GM18502 (cell line): ENCODE measurements at regions not wholly inside any gene's neighbourhood (a gene's known extent, or its start where the extent isn't known, plus 50 kb on each side); places are given as distances from the start of the nearest gene placed in this dataset.
"Not testable (repeated sequence)": the region's sequence is repeated elsewhere in the genome, so short reads cannot be mapped to it uniquely, and the experiment has no call there.

Experiments
- ATAC-seq: cut with Tn5 transposase; IDR thresholded peaks from one replicate; pipeline ENCODE4 v1.9.1; 2021; ENCODE audit warnings: mild to moderate bottlenecking; ENCODE audit not compliant: unreplicated experiment, poor library complexity

DNA sequence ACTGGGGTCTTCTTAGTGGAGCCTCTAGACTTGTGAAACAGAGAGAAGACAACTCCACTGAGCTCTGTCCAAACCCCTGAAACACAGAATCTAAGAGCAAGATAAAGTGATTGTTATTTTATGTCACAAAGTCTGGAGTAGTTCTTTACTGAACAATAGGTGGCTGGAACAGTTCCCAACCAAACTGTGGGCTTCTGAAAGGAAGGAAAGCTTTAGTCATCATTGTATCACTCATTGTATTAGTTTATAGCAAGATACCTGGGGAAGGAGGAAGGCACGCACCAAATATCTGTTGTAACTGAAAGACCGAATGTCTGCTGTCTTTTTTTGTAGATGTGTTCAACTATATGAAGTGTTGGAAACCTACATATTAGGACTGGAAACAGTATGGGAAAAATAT is 284.9 kb upstream of the TBX18 start:
- no peak for ATAC-seq

DNA sequence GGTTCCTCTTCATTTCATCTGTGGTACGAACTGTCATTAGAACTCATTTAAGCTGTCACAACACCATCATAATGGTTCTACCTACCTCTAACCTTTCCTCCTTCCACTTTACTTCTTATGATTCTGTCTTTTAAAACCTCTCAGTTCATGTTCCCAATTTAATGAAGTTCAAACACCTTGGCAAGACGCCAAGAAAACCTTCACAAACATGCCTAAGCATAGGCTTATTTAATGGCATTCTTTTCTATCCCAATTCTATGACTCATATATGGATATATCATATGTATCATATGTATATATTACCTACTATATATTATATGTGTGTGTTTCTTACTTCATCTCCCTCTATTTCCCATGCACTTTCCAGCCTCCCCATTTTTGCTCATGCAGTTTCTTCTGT is 283.4 kb upstream of the TBX18 start:
- no peak for ATAC-seq

DNA sequence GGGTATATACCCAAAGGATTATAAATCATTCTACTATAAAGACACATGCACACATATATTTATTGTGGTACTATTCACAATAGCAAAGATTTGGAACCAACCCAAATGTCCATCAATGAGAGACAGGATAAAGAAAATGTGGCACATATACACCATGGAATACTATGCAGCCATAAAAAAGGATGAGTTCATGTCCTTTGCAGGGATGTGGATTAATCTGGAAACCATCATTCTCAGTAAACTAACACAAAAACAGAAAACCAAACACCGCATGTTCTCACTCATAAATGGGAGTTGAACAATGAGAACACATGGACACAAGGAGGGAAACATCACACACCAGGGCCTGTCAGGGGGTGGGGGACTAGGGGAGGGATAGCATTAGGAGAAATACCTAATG is 281.4 kb upstream of the TBX18 start:
- not testable (repeated sequence) for ATAC-seq

DNA sequence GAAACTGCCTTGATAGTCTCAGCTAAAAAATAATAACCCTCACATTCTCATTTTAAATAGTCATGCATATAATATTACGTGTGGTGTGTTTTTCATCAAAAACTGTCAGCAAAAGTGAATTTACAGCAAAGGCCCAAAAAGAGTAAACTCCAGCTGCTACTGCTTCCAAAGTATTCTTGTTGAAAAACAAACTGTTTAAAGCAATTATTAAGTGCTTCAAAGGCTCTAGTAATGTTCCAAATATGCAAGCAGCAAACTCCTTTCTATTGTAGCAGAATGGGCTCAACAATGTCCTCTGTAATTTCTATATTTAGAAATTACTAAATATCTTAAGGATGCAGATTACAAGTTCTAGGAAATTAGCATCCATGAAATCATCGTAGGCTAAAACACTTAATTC is 280.0 kb upstream of the TBX18 start:
- ATAC-seq = no peak

DNA sequence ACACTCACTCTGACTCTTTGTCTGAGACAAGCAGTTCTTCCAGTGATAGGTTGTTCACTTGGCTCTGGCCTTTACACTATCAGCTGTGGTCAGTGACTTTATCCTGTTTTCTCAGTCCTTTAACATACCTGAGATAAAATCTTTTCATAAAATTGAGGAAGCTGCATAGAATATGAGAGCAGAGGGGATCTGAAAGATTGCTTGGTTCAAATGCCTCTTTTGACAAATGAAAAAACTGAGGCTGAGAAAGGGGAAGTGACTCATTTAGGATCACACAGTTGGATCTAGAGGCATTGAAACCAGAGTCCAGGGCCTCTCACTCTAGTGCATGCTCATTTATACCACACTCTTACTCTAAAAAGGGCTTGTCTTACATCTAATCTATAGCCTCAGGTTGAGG is 277.0 kb upstream of the TBX18 start:
- ATAC-seq = peak; percentile 74

DNA sequence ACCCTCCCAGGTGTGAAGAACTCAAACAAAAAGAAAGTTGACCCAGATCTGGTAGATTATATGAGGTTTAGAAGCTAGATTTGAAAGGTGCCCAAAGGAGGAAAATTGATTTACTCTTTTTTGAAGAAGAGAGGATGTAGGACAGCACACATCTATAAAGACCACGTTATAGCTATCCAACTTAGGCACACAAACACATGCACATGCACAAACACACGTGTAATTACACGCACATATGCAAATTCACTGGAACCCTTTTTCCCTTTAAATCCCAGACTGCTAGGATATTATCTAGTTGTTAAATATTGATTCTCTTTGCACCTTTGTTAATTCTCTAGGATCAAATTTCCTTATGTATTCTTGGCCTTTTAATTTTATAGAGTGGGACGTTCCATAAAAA is 272.8 kb upstream of the TBX18 start:
- ATAC-seq = no peak

DNA sequence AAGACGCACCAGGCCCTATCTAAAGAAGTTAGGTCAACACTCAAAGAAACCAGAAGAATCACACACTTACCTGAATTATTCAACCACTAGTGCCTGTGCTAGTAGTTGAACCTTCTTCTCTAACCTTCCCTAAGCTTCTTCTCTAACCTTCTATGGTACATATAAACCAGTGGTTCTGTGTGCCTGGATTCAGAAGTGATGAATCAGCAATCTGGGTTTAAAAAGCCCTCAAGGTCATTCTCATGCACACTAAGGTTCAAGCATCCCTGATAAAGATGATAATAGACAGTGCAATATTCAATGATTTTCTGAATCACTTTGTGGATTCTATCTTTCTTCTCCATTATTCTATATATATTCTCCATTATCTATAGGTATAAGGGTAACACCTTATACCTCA is 271.4 kb upstream of the TBX18 start:
- no peak for ATAC-seq

DNA sequence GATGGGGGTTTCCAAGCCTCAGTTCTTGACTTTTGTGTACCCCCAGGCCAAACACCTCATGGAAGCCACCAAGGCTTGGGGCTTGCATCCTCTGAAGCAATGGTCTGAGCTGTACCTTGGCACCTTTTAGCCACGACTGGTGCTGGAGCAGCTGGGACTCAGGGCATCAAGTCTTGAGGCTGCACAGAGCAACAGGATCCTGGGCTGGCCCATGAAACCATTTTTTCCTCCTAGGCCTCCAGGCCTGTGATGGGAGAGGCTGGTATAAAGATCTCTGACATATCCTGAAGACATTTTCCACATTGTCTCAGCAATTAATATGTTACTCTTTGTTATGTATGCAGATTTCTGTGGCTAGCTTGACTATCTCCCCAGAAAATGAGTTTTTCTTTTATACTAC is 269.1 kb upstream of the TBX18 start:
- no peak for ATAC-seq

DNA sequence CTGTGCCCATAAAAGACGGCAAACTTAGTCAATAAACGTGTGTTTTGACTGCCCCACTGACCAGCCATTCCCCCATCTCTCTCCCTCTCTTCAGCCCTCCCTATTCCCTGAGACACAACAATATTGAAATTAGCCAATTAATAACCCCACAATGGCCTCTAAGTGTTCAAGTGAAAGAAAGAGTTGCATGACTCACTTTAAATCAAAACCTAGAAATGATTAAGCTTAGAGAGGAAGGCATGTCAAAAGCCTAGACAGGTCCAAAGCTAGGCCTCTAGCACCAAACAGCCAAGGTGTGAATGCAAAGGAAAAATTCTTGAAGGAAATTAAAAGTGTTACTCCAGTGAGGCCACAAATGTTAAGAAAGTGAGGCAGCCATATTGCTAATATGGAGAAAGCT is 261.6 kb upstream of the TBX18 start:
- no peak for ATAC-seq

DNA sequence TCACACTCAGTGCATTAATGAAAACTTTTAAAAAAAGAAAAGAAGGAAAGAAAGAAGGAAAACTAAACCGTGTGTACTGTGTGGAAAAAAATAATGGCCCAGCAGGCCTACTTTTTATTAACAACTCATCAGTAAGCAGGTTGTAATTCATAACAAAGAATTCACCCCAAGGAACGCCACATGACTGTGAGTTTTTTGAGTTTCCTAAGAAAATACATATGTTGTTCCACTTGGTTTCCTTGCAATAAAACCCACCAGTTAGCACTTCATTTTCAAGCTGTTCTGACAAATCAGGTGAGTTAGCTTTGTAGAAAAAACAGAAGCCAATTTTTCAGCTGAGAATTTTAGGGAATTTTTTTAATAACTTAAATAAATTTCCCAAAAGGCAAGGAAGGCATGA is 259.3 kb upstream of the TBX18 start:
- no peak for ATAC-seq

DNA sequence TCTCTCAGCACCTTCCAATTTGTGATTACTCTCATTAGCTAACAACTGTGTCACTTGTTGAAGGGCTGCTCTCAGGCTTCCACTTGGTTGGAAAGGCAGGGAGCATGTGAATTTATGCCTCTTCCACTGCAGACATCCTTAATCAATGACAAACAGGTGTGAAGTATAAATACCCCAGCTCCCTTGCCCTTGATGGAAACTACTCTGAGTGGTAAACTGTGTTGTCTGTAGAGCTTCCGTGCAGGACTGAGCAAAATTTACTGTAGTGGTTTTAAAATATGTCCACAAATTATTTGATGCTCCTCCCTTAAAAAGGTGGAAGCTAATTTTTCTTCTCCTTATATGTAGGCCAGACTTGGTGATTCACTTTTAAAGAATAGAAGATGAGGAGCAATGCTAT is 253.0 kb upstream of the TBX18 start:
- ATAC-seq = no peak

DNA sequence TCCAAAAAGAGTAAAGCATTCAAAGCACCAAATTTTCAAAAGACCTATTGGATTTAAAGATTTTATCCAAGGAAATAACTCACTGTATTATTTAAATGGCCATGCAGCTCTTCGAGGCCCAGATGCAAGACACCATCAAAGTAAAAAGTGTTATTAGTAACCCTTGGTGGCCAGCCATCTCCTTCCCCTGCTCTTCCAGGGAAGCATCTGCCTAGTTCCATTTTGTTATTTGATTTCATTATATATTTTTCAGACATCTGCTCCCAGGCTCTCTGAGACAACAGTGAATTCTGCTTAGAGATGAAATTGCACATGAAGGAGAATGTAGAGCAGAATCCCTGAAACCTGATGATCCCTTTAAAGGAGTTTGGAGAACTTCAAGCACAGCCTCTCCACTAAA is 252.3 kb upstream of the TBX18 start:
- ATAC-seq = no peak

DNA sequence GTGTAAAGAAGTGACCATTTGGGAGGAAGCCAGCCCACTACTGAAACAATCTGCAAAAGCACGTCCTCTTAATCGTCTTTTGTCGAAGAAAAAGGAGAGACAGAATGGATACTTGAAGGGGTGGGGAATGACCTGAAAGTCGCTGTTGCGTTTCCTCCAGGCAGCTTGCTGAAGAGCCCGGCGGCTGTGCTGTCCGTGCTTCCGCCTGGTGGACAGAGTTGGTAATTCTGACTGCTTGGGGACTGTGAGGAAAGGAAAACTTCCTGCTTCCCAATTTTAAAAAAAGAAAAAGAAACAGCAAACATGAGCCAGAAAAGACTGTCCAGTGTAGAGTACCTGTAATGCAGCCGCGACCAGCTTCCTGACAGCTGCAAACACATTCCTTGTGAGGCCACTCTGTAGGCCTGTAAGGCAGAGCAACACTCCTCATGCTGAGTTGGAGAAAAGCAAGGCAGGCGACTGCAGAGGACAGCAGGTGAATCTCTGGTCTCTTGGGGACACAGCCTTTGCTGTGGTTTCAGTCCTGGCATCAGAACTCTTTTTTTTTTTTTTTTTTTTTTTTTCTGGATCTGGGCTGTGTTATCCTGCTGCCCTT is 251.1 kb upstream of the TBX18 start:
- peak; percentile 71 for ATAC-seq

DNA sequence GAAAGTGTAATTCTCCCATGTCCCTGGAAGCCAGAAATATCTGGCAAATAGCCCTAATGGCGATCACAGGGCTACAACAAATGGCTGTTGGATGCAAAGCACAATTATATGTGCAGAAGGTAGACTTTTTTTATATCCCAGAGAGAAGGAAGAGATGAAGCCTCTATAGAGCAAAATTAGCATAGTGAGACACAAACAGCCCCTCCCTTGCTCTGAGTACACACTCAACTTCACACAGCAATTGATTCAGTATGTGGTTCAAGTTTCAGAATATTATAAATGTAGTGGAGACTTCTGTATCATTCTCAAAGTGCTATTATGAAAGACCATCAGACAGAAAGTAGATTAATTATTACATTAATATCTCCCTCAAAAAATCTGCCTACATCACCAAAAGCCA is 246.5 kb upstream of the TBX18 start:
- no peak for ATAC-seq

DNA sequence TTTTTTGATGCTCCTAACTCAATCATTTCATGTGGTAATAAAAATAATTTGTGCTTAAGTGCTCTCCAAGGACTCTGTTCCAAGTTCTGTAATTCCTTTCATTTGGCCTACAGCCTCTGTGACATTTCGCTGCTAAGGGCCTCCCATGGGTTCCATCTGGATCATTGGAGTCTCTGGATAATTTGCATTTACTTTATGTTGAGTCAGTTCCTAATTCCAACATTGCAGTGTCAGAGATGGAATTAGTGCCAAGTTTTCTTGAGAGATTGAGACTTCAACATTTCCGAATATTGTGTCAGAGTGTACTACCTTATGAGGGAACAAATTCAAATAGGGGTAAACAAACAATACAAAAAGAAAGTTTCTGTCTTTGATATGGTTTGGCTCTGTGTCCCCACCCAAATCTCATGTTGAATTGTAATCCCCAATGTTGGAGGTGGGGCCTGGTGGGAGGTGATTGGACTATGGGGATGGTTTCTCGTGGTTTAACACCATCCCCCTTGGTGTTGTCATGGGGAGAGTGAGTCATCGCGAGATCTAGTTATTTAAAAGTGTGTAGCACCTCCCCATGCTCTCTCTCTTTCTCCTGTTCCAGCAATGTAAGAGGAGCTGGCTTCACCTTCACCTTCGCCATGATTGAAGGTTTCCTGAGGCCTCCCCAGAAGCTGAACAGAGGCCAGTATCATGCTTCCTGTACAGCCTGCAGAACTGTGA is 244.1 kb upstream of the TBX18 start:
- ATAC-seq = no peak

DNA sequence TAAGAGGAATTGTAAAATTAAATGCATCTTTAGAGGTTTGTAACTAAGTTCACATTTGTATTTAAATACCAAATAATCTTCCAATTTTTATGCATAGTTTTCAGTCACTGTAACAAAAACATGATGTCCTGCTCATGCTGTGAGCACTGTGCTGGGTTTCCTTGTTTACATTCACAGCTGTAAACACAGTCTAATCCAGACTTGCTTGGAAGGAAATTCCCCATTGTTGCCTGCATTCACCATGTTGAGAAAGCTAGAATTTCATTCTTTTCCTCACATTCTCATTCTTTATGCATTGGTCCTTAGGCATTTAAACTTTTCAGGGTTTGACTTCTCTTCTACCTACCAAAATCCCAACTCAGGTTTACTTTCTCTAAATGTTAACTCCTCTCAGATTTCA is 242.0 kb upstream of the TBX18 start:
- ATAC-seq = no peak

DNA sequence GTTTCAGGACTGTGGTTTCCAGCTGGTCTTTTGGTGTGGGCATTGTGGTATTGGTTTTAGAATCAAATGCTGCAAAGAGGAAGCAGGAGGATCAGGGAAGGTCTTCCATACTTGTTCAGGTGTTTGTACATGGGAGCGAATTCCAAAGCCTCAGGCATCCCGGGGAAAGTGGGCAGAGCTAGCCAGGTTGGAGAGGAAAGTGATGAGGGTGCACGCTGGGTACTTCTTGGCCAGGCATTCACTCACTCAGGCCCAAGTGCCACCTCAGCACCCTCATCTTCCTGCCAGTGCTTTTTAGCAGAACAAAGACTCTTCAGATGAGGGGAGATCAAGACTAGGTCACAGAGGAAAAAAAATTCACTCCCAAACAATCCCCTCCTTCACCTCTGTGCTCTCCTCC is 241.1 kb upstream of the TBX18 start:
- no peak for ATAC-seq

DNA sequence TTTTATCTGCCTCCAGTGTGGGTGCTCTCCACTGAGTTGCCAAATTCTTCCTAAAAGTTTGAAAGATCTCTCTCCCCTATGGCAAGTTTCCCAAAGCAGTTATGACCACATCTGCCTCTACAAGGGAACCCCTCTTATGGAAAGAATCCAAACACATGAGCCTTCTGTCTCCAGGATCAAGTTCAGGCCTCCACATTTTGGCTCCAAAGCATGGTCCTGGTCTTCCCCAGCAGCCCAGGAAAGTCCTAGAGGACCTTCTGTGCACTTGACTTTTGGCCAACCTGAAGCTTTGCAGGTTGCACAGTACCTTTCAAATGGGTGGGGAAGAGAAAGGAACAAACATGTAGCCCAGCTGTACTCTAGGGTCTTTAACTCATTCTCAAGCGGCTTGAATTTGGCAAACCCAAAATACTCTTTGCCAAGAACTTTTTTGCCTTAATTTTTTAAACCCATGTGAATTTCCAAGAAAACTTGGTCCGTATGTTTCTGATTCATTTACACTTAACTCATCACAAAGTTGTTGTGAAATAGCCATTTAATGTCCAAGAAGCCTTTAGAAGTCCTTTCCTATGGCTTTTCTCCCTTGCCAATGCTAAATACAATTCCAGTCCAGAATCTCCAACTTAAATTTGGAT is 240.1 kb upstream of the TBX18 start:
- ATAC-seq = no peak

DNA sequence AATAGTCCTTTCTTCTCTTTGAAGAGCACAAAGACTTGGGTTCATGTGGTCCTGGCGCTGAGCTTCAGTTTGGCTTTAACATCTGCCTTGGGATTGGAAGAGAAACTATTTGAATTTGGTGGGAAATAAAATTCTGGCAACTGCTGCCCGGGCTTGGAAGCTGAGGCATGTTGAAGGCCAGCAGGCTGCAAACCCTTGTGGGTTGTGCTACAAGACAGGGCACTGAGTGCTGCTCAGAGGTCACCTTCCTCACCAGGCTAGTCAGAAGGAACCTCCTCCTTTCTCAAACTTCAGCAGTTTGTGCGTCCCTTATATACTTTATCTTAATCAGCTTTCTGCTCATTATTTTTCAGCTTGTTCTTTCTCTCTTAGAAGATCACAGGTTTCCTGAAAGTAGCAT is 238.4 kb upstream of the TBX18 start:
- no peak for ATAC-seq

DNA sequence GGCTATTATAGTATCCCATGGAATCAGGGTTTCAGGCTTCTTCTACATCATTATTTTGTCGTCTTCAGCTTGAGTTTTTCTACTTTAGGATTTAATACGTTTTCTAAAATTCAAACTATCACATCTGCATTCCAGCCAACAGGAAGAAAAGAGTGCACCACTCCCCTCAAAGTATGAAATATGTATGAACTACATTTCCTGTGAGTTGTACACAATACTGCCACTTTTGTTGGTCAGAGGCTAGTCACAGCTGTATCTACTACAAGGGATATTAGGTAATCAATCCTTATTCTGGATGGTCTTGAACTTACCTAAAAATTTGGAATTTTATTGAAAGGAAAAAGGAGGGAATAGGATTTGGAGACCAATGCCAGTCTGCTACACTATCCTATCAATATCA is 235.6 kb upstream of the TBX18 start:
- ATAC-seq = no peak

DNA sequence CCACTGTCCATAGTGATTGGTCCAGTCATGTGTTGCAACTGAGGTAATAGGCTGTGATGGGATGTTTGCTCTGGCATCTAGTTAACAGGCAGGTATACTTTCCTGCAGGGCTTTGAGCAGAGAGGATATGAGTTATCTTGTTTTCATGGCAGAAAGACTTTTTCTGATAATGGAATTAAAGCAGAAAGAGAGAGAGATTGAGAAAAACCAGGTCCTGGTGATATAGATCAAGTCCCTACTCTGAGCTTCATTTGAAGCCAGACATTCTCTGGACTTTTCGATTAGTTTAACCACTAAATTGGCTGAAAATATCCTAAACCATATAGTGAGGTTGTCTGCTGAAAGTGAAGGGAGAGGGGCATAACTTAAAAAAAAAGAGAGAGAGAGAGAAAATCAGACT is 233.8 kb upstream of the TBX18 start:
- no peak for ATAC-seq

DNA sequence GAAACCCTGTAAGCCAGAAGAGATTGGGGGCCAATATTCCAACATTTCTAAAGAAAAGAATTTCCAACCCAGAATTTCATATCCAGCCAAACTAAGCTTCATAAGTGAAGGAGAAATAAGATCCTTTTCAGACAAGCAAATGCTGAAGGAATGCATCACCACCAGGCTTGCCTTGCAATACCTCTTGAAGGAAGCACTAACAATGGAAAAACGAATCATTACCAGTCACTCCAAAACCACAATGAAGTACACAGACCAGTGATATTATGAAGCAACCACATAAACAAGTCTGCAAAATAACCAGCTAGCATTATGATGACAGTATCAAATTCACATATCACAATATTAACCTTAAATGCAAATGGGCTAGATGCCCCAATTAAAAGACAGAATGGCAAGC is 224.4 kb upstream of the TBX18 start:
- ATAC-seq = not testable (repeated sequence)
